ENCODE measurements at regions not wholly inside any gene's neighbourhood (a gene's known extent, or its start where the extent isn't known, plus 50 kb on each side); places are given as distances from the start of the nearest gene placed in this dataset.

- Histone ChIP-seq H3K36me3 (no peaks in the 10 kb centered on the region), H3K27ac (no peak overlapping the region), H3K4me1 (no peaks in the 10 kb centered on the region), H3K4me3 (no peak overlapping the region), H3K9me3 (no peaks in the 10 kb centered on the region), H3K27me3 (no peaks in the 10 kb centered on the region), H3K9ac (ENCODE audit: low read depth in 2 of 2, low read length in 2 of 2) (no peak overlapping the region)
- DNase-seq: no peak
- TF ChIP-seq CTCF (IDR thresholded peaks at IDR 0.05): no peak
- intact Hi-C loops (cut with DNase I): no loop called here
Observed at GRCh38 chr13:93080587-93080986, 146.0 kb upstream of the GPC6 start.

- no peaks in the 10 kb centered on the region for H3K36me3 ChIP-seq
- no peak for TF ChIP-seq CTCF (IDR thresholded peaks at IDR 0.05)
- no peaks in the 10 kb centered on the region for H3K9me3 ChIP-seq
- H3K9ac ChIP-seq (ENCODE audit: low read depth in 2 of 2, low read length in 2 of 2): no peak overlapping the region
- no peak for DNase-seq
- H3K4me1 ChIP-seq: no peaks in the 10 kb centered on the region
- no peak overlapping the region for H3K27ac ChIP-seq
- H3K4me3 ChIP-seq: no peak overlapping the region
- intact Hi-C loops (cut with DNase I): no loop called here
- H3K27me3 ChIP-seq: no peaks in the 10 kb centered on the region
Observed at GRCh38 chr13:93086329-93086728, 140.3 kb upstream of the GPC6 start.

- DNase-seq: peak; percentile 25
- Histone ChIP-seq H3K27ac (no peak overlapping the region), H3K4me1 (no peaks in the 10 kb centered on the region), H3K9me3 (no peaks in the 10 kb centered on the region), H3K9ac (ENCODE audit: low read depth in 2 of 2, low read length in 2 of 2) (no peak overlapping the region), H3K36me3 (no peaks in the 10 kb centered on the region), H3K27me3 (no peaks in the 10 kb centered on the region), H3K4me3 (no peak overlapping the region)
- no peak for TF ChIP-seq CTCF (IDR thresholded peaks at IDR 0.05)
- intact Hi-C loops (cut with DNase I): no loop called here
Observed at GRCh38 chr13:93098972-93099371, 127.6 kb upstream of the GPC6 start.

- Histone ChIP-seq H3K27ac (no peak overlapping the region), H3K4me3 (no peak overlapping the region), H3K27me3 (no peaks in the 10 kb centered on the region), H3K9ac (ENCODE audit: low read depth in 2 of 2, low read length in 2 of 2) (no peak overlapping the region), H3K4me1 (no peaks in the 10 kb centered on the region), H3K9me3 (no peaks in the 10 kb centered on the region), H3K36me3 (no peaks in the 10 kb centered on the region)
- TF ChIP-seq CTCF (IDR thresholded peaks at IDR 0.05): no peak
- intact Hi-C loops (cut with DNase I): no loop called here
- DNase-seq: no peak
Observed at GRCh38 chr13:93101226-93101734, 125.3 kb upstream of the GPC6 start.

GRCh38 chr13:93104270-93104669, 122.3 kb upstream of the GPC6 start:
- no peaks in the 10 kb centered on the region for H3K27me3 ChIP-seq
- no peaks in the 10 kb centered on the region for H3K36me3 ChIP-seq
- no peaks in the 10 kb centered on the region for H3K4me1 ChIP-seq
- no peak for TF ChIP-seq CTCF (IDR thresholded peaks at IDR 0.05)
- H3K27ac ChIP-seq: no peak overlapping the region
- no peak for DNase-seq
- no peak overlapping the region for H3K4me3 ChIP-seq
- H3K9ac ChIP-seq (ENCODE audit: low read depth in 2 of 2, low read length in 2 of 2): no peak overlapping the region
- intact Hi-C loops (cut with DNase I): no loop called here
- H3K9me3 ChIP-seq: no peaks in the 10 kb centered on the region
